ENCODE measurements at regions not wholly inside any gene's neighbourhood (a gene's known extent, or its start where the extent isn't known, plus 50 kb on each side); places are given as distances from the start of the nearest gene placed in this dataset.

GRCh38 chr3:69563981-69564380, 175.3 kb upstream of the MITF start:
- H3K4me2 ChIP-seq: no peak overlapping the region
- H3K9ac ChIP-seq: no peak overlapping the region
- H3K79me2 ChIP-seq (ENCODE audit: insufficient read depth): no peaks in the 10 kb centered on the region
- TF ChIP-seq, protein P1, sequence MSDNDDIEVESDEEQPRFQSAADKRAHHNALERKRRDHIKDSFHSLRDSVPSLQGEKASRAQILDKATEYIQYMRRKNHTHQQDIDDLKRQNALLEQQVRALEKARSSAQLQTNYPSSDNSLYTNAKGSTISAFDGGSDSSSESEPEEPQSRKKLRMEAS (IDR thresholded peaks at IDR 0.05; ENCODE audit: low read depth): no peak
- TF ChIP-seq, protein P2, sequence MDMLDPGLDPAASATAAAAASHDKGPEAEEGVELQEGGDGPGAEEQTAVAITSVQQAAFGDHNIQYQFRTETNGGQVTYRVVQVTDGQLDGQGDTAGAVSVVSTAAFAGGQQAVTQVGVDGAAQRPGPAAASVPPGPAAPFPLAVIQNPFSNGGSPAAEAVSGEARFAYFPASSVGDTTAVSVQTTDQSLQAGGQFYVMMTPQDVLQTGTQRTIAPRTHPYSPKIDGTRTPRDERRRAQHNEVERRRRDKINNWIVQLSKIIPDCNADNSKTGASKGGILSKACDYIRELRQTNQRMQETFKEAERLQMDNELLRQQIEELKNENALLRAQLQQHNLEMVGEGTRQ (IDR thresholded peaks at IDR 0.05; ENCODE audit: borderline replicate concordance, low read depth, low read length): no peak
- TF ChIP-seq RAD21 (IDR thresholded peaks at IDR 0.05; ENCODE audit: low read length) (no peak), PBX3 (IDR thresholded peaks at IDR 0.05) (no peak), FOXJ3 (CRISPR knock-in tag; IDR thresholded peaks at IDR 0.05) (no peak), MXI1 (IDR thresholded peaks at IDR 0.05; ENCODE audit: low read depth, low read length) (no peak), POLR2AphosphoS5 (IDR thresholded peaks at IDR 0.05; ENCODE audit: low read depth, low read length) (no peak)
- TF ChIP-seq, protein P3, sequence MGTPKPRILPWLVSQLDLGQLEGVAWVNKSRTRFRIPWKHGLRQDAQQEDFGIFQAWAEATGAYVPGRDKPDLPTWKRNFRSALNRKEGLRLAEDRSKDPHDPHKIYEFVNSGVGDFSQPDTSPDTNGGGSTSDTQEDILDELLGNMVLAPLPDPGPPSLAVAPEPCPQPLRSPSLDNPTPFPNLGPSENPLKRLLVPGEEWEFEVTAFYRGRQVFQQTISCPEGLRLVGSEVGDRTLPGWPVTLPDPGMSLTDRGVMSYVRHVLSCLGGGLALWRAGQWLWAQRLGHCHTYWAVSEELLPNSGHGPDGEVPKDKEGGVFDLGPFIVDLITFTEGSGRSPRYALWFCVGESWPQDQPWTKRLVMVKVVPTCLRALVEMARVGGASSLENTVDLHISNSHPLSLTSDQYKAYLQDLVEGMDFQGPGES (IDR thresholded peaks at IDR 0.05; ENCODE audit: low read depth, low read length): no peak
- no peak overlapping the region for H3K27ac ChIP-seq (ENCODE audit: low read depth in 2 of 2, low read length in 1 of 2)
- H3K36me3 ChIP-seq (replicated peaks in 1 of 2; ENCODE audit: control insufficient read depth in 1 of 2, insufficient read depth in 2 of 2, low read length in 1 of 2): no peaks in the 10 kb centered on the region
- POLR2A ChIA-PET: no interaction called here
- H3K9me3 ChIP-seq: no peaks in the 10 kb centered on the region
- WGBS (ENCODE audit: low lambda C conversion rate): 65% methylated on average over 5 of the region's 5 CpGs
- H2AFZ ChIP-seq (ENCODE audit: low read depth): no peak overlapping the region
- no peaks in the 10 kb centered on the region for H3F3A ChIP-seq (replicated peaks; ENCODE audit: insufficient read depth)
- no peaks in the 10 kb centered on the region for H3K27me3 ChIP-seq (ENCODE audit: insufficient read depth)
- no peak for DNase-seq
- CTCF ChIA-PET: no interaction called here
- H4K20me1 ChIP-seq (ENCODE audit: insufficient read depth): no peaks in the 10 kb centered on the region
- H3K9me2 ChIP-seq: no peaks in the 10 kb centered on the region
- no peak overlapping the region for H3K4me3 ChIP-seq (ENCODE audit: low read depth in 2 of 2, low read length in 1 of 2)
- no peaks in the 10 kb centered on the region; a peak in 1 of 4 replicates for H3K4me1 ChIP-seq (ENCODE audit: control insufficient read depth in 1 of 2, insufficient read depth in 2 of 2, low read depth in 1 of 2, low read length in 1 of 2)

DNA sequence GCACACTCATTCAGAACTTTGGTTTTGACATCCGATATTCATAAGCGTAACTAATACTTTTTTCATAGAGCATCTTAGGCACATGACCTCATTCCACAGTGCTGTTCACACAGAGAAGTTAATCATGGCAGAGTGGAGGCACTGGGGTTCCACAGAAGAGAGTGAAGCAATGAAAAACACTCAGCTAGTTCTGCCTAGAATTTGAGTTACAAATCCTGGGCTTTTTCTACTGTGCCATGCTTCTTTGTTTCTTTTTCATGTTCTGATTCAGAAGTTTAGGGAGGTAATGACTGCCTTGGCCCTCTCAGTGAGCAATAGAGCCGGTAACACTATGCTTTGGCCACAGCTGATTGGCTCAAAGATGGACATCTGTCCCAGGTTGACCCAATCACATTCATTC, 176.1 kb upstream of the MITF start:
- Histone ChIP-seq H3K9me2 (no peaks in the 10 kb centered on the region), H3K79me2 (ENCODE audit: insufficient read depth) (no peaks in the 10 kb centered on the region), H3K27me3 (ENCODE audit: insufficient read depth) (no peaks in the 10 kb centered on the region), H3K4me3 (ENCODE audit: low read depth in 2 of 2, low read length in 1 of 2) (no peak overlapping the region), H3K9me3 (no peaks in the 10 kb centered on the region), H3K4me2 (no peak overlapping the region), H3K27ac (ENCODE audit: low read depth in 2 of 2, low read length in 1 of 2) (no peak overlapping the region), H3K4me1 (ENCODE audit: control insufficient read depth in 1 of 2, insufficient read depth in 2 of 2, low read depth in 1 of 2, low read length in 1 of 2) (no peaks in the 10 kb centered on the region; a peak in 1 of 4 replicates), H2AFZ (ENCODE audit: low read depth) (no peak overlapping the region), H3K9ac (no peak overlapping the region), H4K20me1 (ENCODE audit: insufficient read depth) (no peaks in the 10 kb centered on the region), H3F3A (replicated peaks; ENCODE audit: insufficient read depth) (no peaks in the 10 kb centered on the region), H3K36me3 (replicated peaks in 1 of 2; ENCODE audit: control insufficient read depth in 1 of 2, insufficient read depth in 2 of 2, low read length in 1 of 2) (no peaks in the 10 kb centered on the region)
- TF ChIP-seq RFX5 (IDR thresholded peaks at IDR 0.05; ENCODE audit: low read length) (no peak), SIN3A (IDR thresholded peaks at IDR 0.05; ENCODE audit: borderline replicate concordance, low read depth, low read length) (no peak), NRF1 (IDR thresholded peaks at IDR 0.05; ENCODE audit: low read depth, low read length) (no peak), EZH2phosphoT487 (IDR thresholded peaks at IDR 0.05; ENCODE audit: borderline replicate concordance, low read depth) (no peak), GABPA (IDR thresholded peaks at IDR 0.05; ENCODE audit: low read depth) (no peak), ELF1 (IDR thresholded peaks at IDR 0.05) (no peak), EP300 (IDR thresholded peaks at IDR 0.05; ENCODE audit: borderline replicate concordance in 1 of 2, low read depth in 1 of 2, low read length in 1 of 2) (no peak), RAD21 (IDR thresholded peaks at IDR 0.05; ENCODE audit: low read length) (no peak), TAF1 (IDR thresholded peaks at IDR 0.05; ENCODE audit: borderline replicate concordance, low read depth, low read length) (no peak)
- TF ChIP-seq, protein P3 (IDR thresholded peaks at IDR 0.05; ENCODE audit: low read depth, low read length): no peak
- CTCF ChIA-PET: interaction anchor here (0.8 kb wide), 1 partner anchor 12 kb away, joined by 3 read pairs; no protein-coding TSS in a partner anchor
- POLR2A ChIA-PET: no interaction called here
- 61% methylated on average over 3 of the region's 3 CpGs for WGBS (ENCODE audit: low lambda C conversion rate)
- DNase-seq: no peak

Measured in SK-N-SH (cell line).